Mucosa of descending colon (tissue), 3 donors: ENCODE measurements at regions not wholly inside any gene's neighbourhood (a gene's known extent, or its start where the extent isn't known, plus 50 kb on each side); places are given as distances from the start of the nearest gene placed in this dataset.

Experiments used
- ATAC-seq: fragments of 200-7000 bp; cut with Tn5 transposase; one replicate; pipeline ENCODE4 v1.9.1; 2020; ENCODE audit warnings: mild to moderate bottlenecking, moderate library complexity
- DNase-seq, 3 donors: peaks; one replicate each; pipeline ENCODE4 v3.0.0-alpha.2; 2020
- H3K36me3 ChIP-seq: fragments of 200-600 bp; one replicate; pipeline ENCODE4 v1.8.0; 2021; ENCODE audit warnings: low read depth, mild to moderate bottlenecking
- H3K4me1 ChIP-seq: fragments of 200-600 bp; one replicate; pipeline ENCODE4 v1.8.0; 2021; ENCODE audit warnings: low read depth, mild to moderate bottlenecking
- H3K4me3 ChIP-seq: fragments of 200-600 bp; one replicate; pipeline ENCODE4 v1.8.0; 2021; ENCODE audit warnings: mild to moderate bottlenecking
- H3K9me3 ChIP-seq: fragments of 200-600 bp; one replicate; pipeline ENCODE4 v1.8.0; 2021; ENCODE audit warnings: mild to moderate bottlenecking
- intact Hi-C, 2 donors: fragments of 100-400 bp; cut with DNase I in 1 of 2; cut with micrococcal nuclease in 1 of 2; formaldehyde crosslinking; loops; one replicate each; pipeline versions ENCODE4 v1.11.0 to v1.11.1; 2022; cut with DNase I, micrococcal nuclease
- TF ChIP-seq, protein P1 (sequence below): fragments of 200-600 bp; IDR thresholded peaks from one replicate; pipeline ENCODE4 v1.8.0; 2022; ENCODE audit warnings: antibody characterized with exemption, mild to moderate bottlenecking
- donor health status: DM: no; HTN: no; CAD: no; lungs with moderate emphysema.
- donor health status: DM: no; HTN: no; CAD: no.
- donor health status: DM: no; HTN: yes; CAD: no.

DNA sequence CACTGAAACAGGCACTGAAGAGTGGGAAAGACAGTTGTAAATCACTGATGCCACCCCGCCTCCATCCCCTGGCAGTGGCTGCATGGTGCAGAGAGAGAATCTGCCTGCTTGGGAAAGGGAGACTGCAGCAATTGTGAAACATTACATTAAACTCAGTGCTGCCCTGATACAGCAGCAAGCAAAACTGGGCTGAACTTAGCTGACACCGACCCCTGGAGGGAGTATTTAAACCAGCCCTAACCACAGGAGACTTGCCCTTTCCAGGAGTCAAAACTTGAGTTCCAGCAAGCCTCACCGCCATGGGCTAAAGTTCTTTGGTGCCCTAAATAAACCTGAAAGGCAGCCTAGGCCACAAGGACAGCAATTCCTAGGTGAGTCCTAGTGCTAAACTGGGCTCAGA is 109.4 kb upstream of the PLPP4 start:
- no peaks in the 10 kb centered on the region for H3K36me3 ChIP-seq
- ATAC-seq (no peak), DNase-seq (no peak)
- TF ChIP-seq, protein P1, sequence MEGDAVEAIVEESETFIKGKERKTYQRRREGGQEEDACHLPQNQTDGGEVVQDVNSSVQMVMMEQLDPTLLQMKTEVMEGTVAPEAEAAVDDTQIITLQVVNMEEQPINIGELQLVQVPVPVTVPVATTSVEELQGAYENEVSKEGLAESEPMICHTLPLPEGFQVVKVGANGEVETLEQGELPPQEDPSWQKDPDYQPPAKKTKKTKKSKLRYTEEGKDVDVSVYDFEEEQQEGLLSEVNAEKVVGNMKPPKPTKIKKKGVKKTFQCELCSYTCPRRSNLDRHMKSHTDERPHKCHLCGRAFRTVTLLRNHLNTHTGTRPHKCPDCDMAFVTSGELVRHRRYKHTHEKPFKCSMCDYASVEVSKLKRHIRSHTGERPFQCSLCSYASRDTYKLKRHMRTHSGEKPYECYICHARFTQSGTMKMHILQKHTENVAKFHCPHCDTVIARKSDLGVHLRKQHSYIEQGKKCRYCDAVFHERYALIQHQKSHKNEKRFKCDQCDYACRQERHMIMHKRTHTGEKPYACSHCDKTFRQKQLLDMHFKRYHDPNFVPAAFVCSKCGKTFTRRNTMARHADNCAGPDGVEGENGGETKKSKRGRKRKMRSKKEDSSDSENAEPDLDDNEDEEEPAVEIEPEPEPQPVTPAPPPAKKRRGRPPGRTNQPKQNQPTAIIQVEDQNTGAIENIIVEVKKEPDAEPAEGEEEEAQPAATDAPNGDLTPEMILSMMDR = no peak
- intact Hi-C loops = no loop called here
- H3K9me3 ChIP-seq = no peaks in the 10 kb centered on the region
- H3K4me3 ChIP-seq = no peak overlapping the region
- H3K4me1 ChIP-seq = no peaks in the 10 kb centered on the region

DNA sequence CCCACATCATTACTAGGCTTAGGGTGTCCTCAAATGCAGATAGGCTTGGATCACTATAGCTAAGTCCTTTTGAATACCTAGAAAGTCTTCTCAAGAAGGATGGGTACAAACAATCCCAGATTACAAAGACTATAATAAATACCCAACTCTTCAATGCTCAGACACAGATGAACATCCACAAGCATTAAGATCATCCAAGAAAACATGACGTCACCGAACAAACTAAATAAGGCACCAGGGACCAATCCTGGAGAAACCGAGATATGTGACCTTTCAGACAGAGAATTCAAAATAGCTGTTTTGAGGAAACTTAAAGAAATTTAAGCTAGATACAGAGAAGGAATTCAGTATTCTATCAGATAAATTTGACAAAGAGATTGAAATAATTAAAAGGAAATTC is 108.0 kb upstream of the PLPP4 start:
- ATAC-seq = no peak
- TF ChIP-seq, protein P1 = no peak
- no peak for DNase-seq
- no peaks in the 10 kb centered on the region for H3K9me3 ChIP-seq
- no peaks in the 10 kb centered on the region for H3K36me3 ChIP-seq
- no peaks in the 10 kb centered on the region for H3K4me1 ChIP-seq
- H3K4me3 ChIP-seq = no peak overlapping the region
- intact Hi-C loops = no loop called here

DNA sequence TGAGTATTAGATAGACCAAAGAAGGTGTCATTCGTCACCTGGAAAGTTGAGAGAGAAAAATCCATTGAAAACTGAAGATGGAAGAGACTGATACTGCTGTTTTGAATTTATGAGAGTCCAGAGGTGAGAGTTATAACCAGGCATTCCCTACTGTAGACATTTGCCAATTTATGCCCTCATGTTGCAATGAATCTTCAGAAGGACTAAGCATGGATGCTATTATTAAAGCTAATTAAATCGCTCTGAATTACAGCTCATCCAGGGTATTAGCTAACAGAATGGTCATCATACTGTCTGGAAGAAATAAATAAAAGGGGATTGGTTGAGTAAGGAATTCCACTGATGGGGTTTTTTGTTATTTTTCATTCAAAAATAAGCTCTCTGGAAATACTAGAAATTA is 101.6 kb upstream of the PLPP4 start:
- Histone ChIP-seq H3K4me1 (no peaks in the 10 kb centered on the region), H3K36me3 (no peaks in the 10 kb centered on the region), H3K9me3 (no peaks in the 10 kb centered on the region), H3K4me3 (no peak overlapping the region)
- no peak for DNase-seq
- intact Hi-C loops = no loop called here
- TF ChIP-seq, protein P1 = no peak
- ATAC-seq = no peak

DNA sequence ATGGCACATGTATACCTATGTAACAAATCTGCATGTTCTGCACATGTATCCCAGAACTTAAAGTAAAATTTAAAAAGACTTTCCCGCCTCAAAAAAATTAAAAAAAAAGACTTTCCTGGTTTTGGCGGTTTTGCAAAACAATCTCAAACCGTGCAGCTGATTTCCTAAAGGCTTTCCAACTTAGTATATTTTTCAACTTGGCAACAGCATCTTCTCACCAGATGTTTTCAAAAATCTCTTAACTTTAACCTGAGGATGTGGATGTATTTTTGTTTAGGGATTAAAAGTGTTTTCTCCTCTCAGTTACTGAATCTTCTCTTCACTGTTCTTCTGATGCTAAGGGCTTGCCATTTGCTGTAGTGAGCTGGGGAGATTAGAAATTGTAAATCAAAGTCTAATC is 96.5 kb upstream of the PLPP4 start:
- Histone ChIP-seq H3K4me3 (no peak overlapping the region), H3K36me3 (no peaks in the 10 kb centered on the region), H3K4me1 (no peaks in the 10 kb centered on the region), H3K9me3 (no peaks in the 10 kb centered on the region)
- ATAC-seq (no peak), DNase-seq (no peak)
- intact Hi-C loops = no loop called here
- TF ChIP-seq, protein P1 = no peak

DNA sequence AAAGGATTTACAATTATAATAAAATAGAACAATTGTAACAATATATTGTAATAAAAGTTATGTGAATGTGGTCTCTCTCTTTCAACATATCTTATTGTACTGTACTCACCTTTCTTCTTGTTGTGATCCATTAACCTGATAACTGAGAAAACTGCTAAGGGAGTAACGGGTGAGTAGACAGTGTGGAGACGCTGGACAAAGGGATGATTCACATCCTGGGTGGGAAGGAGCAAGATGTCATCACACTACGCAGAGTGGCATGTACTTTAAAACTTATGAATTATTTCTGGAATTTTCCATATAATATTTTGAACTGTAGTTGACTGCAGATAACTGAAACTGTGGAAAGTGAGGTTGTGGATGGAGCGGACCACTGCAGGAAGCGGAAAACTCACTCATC is 91.2 kb upstream of the PLPP4 start:
- no peaks in the 10 kb centered on the region for H3K9me3 ChIP-seq
- intact Hi-C loops = no loop called here
- DNase-seq (no peak), ATAC-seq (no peak)
- TF ChIP-seq, protein P1 = no peak
- no peaks in the 10 kb centered on the region for H3K36me3 ChIP-seq
- H3K4me3 ChIP-seq = no peak overlapping the region
- H3K4me1 ChIP-seq = no peaks in the 10 kb centered on the region

DNA sequence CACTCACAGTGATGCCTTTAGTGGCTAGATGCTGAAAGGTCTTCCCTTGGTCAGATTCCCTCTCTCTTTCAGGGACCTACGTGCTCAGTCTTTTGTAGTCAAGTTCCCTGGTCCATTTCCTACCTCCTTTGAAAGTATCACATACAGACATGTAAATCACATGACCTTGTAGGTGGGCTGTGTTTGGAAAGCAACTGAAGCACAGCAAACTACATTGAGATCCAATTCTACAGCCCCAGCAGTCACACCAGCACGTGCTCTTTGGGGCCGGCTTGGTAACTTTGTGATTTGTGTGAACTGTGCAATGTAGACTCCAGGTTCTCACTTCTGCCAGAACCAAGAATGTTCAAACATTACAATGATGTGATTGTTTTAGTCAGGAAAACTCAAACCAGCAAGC is 89.7 kb upstream of the PLPP4 start:
- DNase-seq = no peak
- TF ChIP-seq, protein P1 = no peak
- Histone ChIP-seq H3K4me3 (no peak overlapping the region), H3K9me3 (no peaks in the 10 kb centered on the region), H3K36me3 (no peaks in the 10 kb centered on the region), H3K4me1 (no peaks in the 10 kb centered on the region)
- ATAC-seq = no peak
- intact Hi-C loops = no loop called here
